HG03558 (cell line): ENCODE measurements at regions not wholly inside any gene's neighbourhood (a gene's known extent, or its start where the extent isn't known, plus 50 kb on each side); places are given as distances from the start of the nearest gene placed in this dataset.
A peak's percentile ranks its signal among the peaks of the same experiment; 100 is the strongest.

ENCODE experiments used
- ATAC-seq: cut with Tn5 transposase; IDR thresholded peaks from one replicate; pipeline ENCODE4 v1.9.1; 2021; ENCODE audit warnings: moderate number of reproducible peaks; ENCODE audit not compliant: unreplicated experiment; ENCODE audit errors: extremely low read depth

GRCh38 chr1:221908573-221908972 is 166.7 kb upstream of the DUSP10 start:
- ATAC-seq = no peak

- no peak for ATAC-seq
Observed at GRCh38 chr1:221907166-221907932, 165.5 kb upstream of the DUSP10 start.

- no peak for ATAC-seq
Observed at GRCh38 chr1:221905802-221906201, 163.9 kb upstream of the DUSP10 start.

- ATAC-seq = no peak
Observed at GRCh38 chr1:221904319-221904718, 162.4 kb upstream of the DUSP10 start.

- ATAC-seq = no peak
Observed at GRCh38 chr1:221903594-221903993, 161.7 kb upstream of the DUSP10 start.

- no peak for ATAC-seq
Observed at GRCh38 chr1:221902961-221903360, 161.1 kb upstream of the DUSP10 start.

- ATAC-seq = no peak
Observed at GRCh38 chr1:221900678-221901077, 158.8 kb upstream of the DUSP10 start.

- no peak for ATAC-seq
Observed at GRCh38 chr1:221897321-221897721, 155.4 kb upstream of the DUSP10 start.

GRCh38 chr1:221892301-221892830 is 150.5 kb upstream of the DUSP10 start:
- no peak for ATAC-seq

- no peak for ATAC-seq
Observed at GRCh38 chr1:221891708-221892107, 149.8 kb upstream of the DUSP10 start.

- ATAC-seq = no peak
Observed at GRCh38 chr1:221888801-221889200, 146.9 kb upstream of the DUSP10 start.

- no peak for ATAC-seq
Observed at GRCh38 chr1:221888218-221888617, 146.3 kb upstream of the DUSP10 start.

- ATAC-seq = no peak
Observed at GRCh38 chr1:221887758-221888157, 145.9 kb upstream of the DUSP10 start.

- ATAC-seq = no peak
Observed at GRCh38 chr1:221887415-221887746, 145.5 kb upstream of the DUSP10 start.

GRCh38 chr1:221886743-221887414 is 145.0 kb upstream of the DUSP10 start:
- ATAC-seq = no peak

- no peak for ATAC-seq
Observed at GRCh38 chr1:221886311-221886710, 144.4 kb upstream of the DUSP10 start.

- ATAC-seq = no peak
Observed at GRCh38 chr1:221884821-221885220, 142.9 kb upstream of the DUSP10 start.

GRCh38 chr1:221881805-221882581 is 140.1 kb upstream of the DUSP10 start:
- peak; percentile 30 for ATAC-seq

GRCh38 chr1:221880182-221880581 is 138.3 kb upstream of the DUSP10 start:
- no peak for ATAC-seq

GRCh38 chr1:221878134-221878533 is 136.2 kb upstream of the DUSP10 start:
- ATAC-seq = peak; percentile 64

- no peak for ATAC-seq
Observed at GRCh38 chr1:221877311-221877710, 135.4 kb upstream of the DUSP10 start.
